22Rv1 (cell line): ENCODE measurements at regions not wholly inside any gene's neighbourhood (a gene's known extent, or its start where the extent isn't known, plus 50 kb on each side); places are given as distances from the start of the nearest gene placed in this dataset.
"Not testable (repeated sequence)": the region's sequence is repeated elsewhere in the genome, so short reads cannot be mapped to it uniquely, and the experiment has no call there.

Source experiments
- ZFX ChIP-seq: fragments of 450-650 bp; IDR thresholded peaks from 2 replicates; pipeline ENCODE4 v1.6.1; 2017; ENCODE audit warnings: antibody characterized with exemption, borderline replicate concordance
- TF ChIP-seq, protein P1 (sequence below): fragments of 450-650 bp; IDR thresholded peaks from 2 replicates; pipeline ENCODE4 v1.5.1; 2017; ENCODE audit warnings: mild to moderate bottlenecking

DNA sequence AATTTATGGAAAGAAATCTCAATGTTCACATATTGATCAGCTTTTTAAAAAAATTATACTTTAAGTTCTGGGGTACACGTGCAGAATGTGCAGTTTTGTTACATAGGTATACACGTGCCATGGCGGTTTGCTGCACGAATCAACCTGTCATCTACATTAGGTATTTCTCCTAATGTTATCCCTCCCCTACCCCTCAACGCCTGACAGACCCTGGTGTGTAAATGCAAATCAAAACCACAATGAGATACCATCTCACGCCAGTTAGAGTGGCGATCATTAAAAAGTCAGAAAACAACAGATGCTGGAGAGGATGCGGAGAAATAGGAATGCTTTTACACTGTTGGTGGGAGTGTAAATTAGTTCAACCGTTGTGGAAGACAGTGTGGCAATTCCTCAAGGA is 219.4 kb downstream of the SATB1 start:
- TF ChIP-seq, protein P1, sequence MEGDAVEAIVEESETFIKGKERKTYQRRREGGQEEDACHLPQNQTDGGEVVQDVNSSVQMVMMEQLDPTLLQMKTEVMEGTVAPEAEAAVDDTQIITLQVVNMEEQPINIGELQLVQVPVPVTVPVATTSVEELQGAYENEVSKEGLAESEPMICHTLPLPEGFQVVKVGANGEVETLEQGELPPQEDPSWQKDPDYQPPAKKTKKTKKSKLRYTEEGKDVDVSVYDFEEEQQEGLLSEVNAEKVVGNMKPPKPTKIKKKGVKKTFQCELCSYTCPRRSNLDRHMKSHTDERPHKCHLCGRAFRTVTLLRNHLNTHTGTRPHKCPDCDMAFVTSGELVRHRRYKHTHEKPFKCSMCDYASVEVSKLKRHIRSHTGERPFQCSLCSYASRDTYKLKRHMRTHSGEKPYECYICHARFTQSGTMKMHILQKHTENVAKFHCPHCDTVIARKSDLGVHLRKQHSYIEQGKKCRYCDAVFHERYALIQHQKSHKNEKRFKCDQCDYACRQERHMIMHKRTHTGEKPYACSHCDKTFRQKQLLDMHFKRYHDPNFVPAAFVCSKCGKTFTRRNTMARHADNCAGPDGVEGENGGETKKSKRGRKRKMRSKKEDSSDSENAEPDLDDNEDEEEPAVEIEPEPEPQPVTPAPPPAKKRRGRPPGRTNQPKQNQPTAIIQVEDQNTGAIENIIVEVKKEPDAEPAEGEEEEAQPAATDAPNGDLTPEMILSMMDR, result not testable (repeated sequence)
- TF ChIP-seq ZFX, result not testable (repeated sequence)
